ENCODE measurements at regions not wholly inside any gene's neighbourhood (a gene's known extent, or its start where the extent isn't known, plus 50 kb on each side); places are given as distances from the start of the nearest gene placed in this dataset.

- TF ChIP-seq Cebpa-rat (IDR thresholded peaks at IDR 0.05) = no peak
- H3K4me3 ChIP-seq = no peak overlapping the region
- no peaks in the 10 kb centered on the region for H3K36me3 ChIP-seq
- H3K27ac ChIP-seq = no peak overlapping the region
- no peaks in the 10 kb centered on the region for H4K20me1 ChIP-seq
- H3K9me3 ChIP-seq (replicated peaks in 1 of 11) = peaks cover 0 to 5% (median 0%) of the 10 kb centered on the region in 11 experiments; a peak in 1 of 22 replicates
- H3K27me3 ChIP-seq = no peaks in the 10 kb centered on the region
- no peak overlapping the region for H3K4me2 ChIP-seq
- H3K4me1 ChIP-seq = no peaks in the 10 kb centered on the region
- no peak overlapping the region for H3K9ac ChIP-seq
These were observed 120.6 kb upstream of the KCNJ16 start for GRCh38 chr17:69954241-69954925.

- Histone ChIP-seq H3K36me3 (no peaks in the 10 kb centered on the region), H3K4me2 (no peak overlapping the region), H3K27ac (no peak overlapping the region), H3K4me3 (no peak overlapping the region), H3K9ac (no peak overlapping the region), H3K9me3 (replicated peaks in 1 of 11) (peaks cover 0 to 3% (median 0%) of the 10 kb centered on the region in 11 experiments; a peak in 1 of 22 replicates), H3K4me1 (no peaks in the 10 kb centered on the region), H4K20me1 (no peaks in the 10 kb centered on the region), H3K27me3 (no peaks in the 10 kb centered on the region)
- no peak for TF ChIP-seq Cebpa-rat (IDR thresholded peaks at IDR 0.05)
These were observed 117.0 kb upstream of the KCNJ16 start for GRCh38 chr17:69958063-69958462.

GRCh38 chr17:69959283-69959682 lies 115.7 kb upstream of the KCNJ16 start:
- H3K9ac ChIP-seq = no peak overlapping the region
- no peaks in the 10 kb centered on the region for H3K27me3 ChIP-seq
- no peak for TF ChIP-seq Cebpa-rat (IDR thresholded peaks at IDR 0.05)
- peaks cover under 1 to 4% (median 2%) of the 10 kb centered on the region in 11 experiments; a peak in 12 of 22 replicates for H3K9me3 ChIP-seq (replicated peaks in 1 of 11)
- H3K4me1 ChIP-seq = no peaks in the 10 kb centered on the region
- H3K4me3 ChIP-seq = no peak overlapping the region
- no peak overlapping the region for H3K27ac ChIP-seq
- H4K20me1 ChIP-seq = no peaks in the 10 kb centered on the region
- no peaks in the 10 kb centered on the region for H3K36me3 ChIP-seq
- H3K4me2 ChIP-seq = no peak overlapping the region

- H3K4me3 ChIP-seq = no peak overlapping the region
- no peak overlapping the region for H3K9ac ChIP-seq
- peaks cover 15 to 19% (median 16%) of the 10 kb centered on the region in 11 experiments for H3K9me3 ChIP-seq (replicated peaks in 1 of 11)
- TF ChIP-seq Cebpa-rat (IDR thresholded peaks at IDR 0.05) = no peak
- H3K27me3 ChIP-seq = no peaks in the 10 kb centered on the region
- no peak overlapping the region for H3K4me2 ChIP-seq
- no peak overlapping the region for H3K27ac ChIP-seq
- H3K36me3 ChIP-seq = no peaks in the 10 kb centered on the region
- no peaks in the 10 kb centered on the region for H4K20me1 ChIP-seq
- no peaks in the 10 kb centered on the region for H3K4me1 ChIP-seq
These were observed 114.3 kb upstream of the KCNJ16 start for GRCh38 chr17:69960755-69961154.

- Histone ChIP-seq H3K4me2 (no peak overlapping the region), H3K27me3 (no peaks in the 10 kb centered on the region), H3K4me3 (no peak overlapping the region), H3K36me3 (no peaks in the 10 kb centered on the region), H4K20me1 (no peaks in the 10 kb centered on the region), H3K4me1 (no peaks in the 10 kb centered on the region), H3K9ac (no peak overlapping the region), H3K9me3 (replicated peaks in 1 of 11) (peaks cover 16 to 26% (median 22%) of the 10 kb centered on the region in 11 experiments), H3K27ac (no peak overlapping the region)
- no peak for TF ChIP-seq Cebpa-rat (IDR thresholded peaks at IDR 0.05)
These were observed 113.4 kb upstream of the KCNJ16 start for GRCh38 chr17:69961501-69962145.

- no peaks in the 10 kb centered on the region for H3K4me1 ChIP-seq
- no peak overlapping the region for H3K27ac ChIP-seq
- H3K27me3 ChIP-seq = no peaks in the 10 kb centered on the region
- H3K36me3 ChIP-seq = no peaks in the 10 kb centered on the region
- H3K4me3 ChIP-seq = no peak overlapping the region
- no peak overlapping the region for H3K4me2 ChIP-seq
- H4K20me1 ChIP-seq = no peaks in the 10 kb centered on the region
- peaks cover 16 to 26% (median 22%) of the 10 kb centered on the region in 11 experiments for H3K9me3 ChIP-seq (replicated peaks in 1 of 11)
- TF ChIP-seq Cebpa-rat (IDR thresholded peaks at IDR 0.05) = no peak
- no peak overlapping the region for H3K9ac ChIP-seq
These were observed 112.5 kb upstream of the KCNJ16 start for GRCh38 chr17:69962436-69962995.

GRCh38 chr17:69967910-69968411 lies 107.1 kb upstream of the KCNJ16 start:
- no peaks in the 10 kb centered on the region for H4K20me1 ChIP-seq
- no peaks in the 10 kb centered on the region for H3K36me3 ChIP-seq
- H3K9ac ChIP-seq = no peak overlapping the region
- H3K27ac ChIP-seq = no peak overlapping the region
- peaks cover 16 to 26% (median 22%) of the 10 kb centered on the region in 11 experiments for H3K9me3 ChIP-seq (replicated peaks in 1 of 11)
- no peak overlapping the region for H3K4me2 ChIP-seq
- TF ChIP-seq Cebpa-rat (IDR thresholded peaks at IDR 0.05) = no peak
- H3K27me3 ChIP-seq = no peaks in the 10 kb centered on the region
- no peaks in the 10 kb centered on the region for H3K4me1 ChIP-seq
- H3K4me3 ChIP-seq = no peak overlapping the region

GRCh38 chr17:69969897-69970296 lies 105.1 kb upstream of the KCNJ16 start:
- H3K27ac ChIP-seq = no peak overlapping the region
- no peaks in the 10 kb centered on the region for H3K36me3 ChIP-seq
- H3K4me1 ChIP-seq = no peaks in the 10 kb centered on the region
- H3K4me3 ChIP-seq = no peak overlapping the region
- H3K4me2 ChIP-seq = no peak overlapping the region
- no peaks in the 10 kb centered on the region for H3K27me3 ChIP-seq
- H3K9ac ChIP-seq = no peak overlapping the region
- H4K20me1 ChIP-seq = no peaks in the 10 kb centered on the region
- peaks cover 18 to 30% (median 23%) of the 10 kb centered on the region in 11 experiments for H3K9me3 ChIP-seq (replicated peaks in 1 of 11)
- TF ChIP-seq Cebpa-rat (IDR thresholded peaks at IDR 0.05) = no peak

GRCh38 chr17:69972251-69972650 lies 102.8 kb upstream of the KCNJ16 start:
- H3K9ac ChIP-seq = no peak overlapping the region
- H3K36me3 ChIP-seq = no peaks in the 10 kb centered on the region
- no peak overlapping the region for H3K4me3 ChIP-seq
- no peaks in the 10 kb centered on the region for H3K4me1 ChIP-seq
- no peak overlapping the region for H3K27ac ChIP-seq
- H3K9me3 ChIP-seq (replicated peaks in 1 of 11) = peaks cover 6 to 18% (median 9%) of the 10 kb centered on the region in 11 experiments
- no peaks in the 10 kb centered on the region for H4K20me1 ChIP-seq
- no peaks in the 10 kb centered on the region for H3K27me3 ChIP-seq
- no peak for TF ChIP-seq Cebpa-rat (IDR thresholded peaks at IDR 0.05)
- no peak overlapping the region for H3K4me2 ChIP-seq

All from BLaER1 treated with 17β-estradiol and CSF1 and Interleukin-3, amounts not matched to agents 10 nM and 100 nM (cell line).